Fibroblast of skin of left biceps (primary cell): ENCODE measurements at regions not wholly inside any gene's neighbourhood (a gene's known extent, or its start where the extent isn't known, plus 50 kb on each side); places are given as distances from the start of the nearest gene placed in this dataset.

Experiments
- DNase-seq, 2 experiments: peaks; one replicate each; pipeline ENCODE4 v3.0.0-alpha.2; 2013; ENCODE audit warnings: low read depth in 2 of 2

GRCh38 chr3:162007722-162008121, 511.1 kb downstream of the OTOL1 start:
- DNase-seq: peak; percentile 15 to 26

DNA sequence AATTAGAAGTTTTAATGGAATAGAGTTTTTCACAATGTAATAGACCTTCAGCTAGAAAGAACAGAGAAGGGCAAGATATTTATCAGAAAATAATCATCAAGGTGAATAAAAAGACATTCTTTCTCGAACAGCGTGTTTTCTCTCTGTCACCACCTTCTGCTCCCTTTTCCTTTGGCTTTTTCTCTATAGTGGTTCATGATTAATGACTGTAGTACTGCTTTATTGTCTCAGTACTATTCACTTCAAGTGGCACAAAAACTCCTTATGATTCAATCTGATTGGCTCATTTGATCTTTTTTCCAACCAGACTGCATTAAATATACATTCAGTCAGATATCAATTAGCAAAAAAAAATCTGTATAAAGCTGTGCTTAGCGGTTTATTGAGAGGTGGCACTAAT, 516.0 kb downstream of the OTOL1 start:
- no peak for DNase-seq

- no peak for DNase-seq
Measured at GRCh38 chr3:162014284-162014683, 517.7 kb downstream of the OTOL1 start.

- no peak for DNase-seq
Measured at GRCh38 chr3:162015856-162016255, 519.2 kb downstream of the OTOL1 start.

- no peak for DNase-seq
Measured at GRCh38 chr3:162019817-162020216, 523.2 kb downstream of the OTOL1 start.

DNA sequence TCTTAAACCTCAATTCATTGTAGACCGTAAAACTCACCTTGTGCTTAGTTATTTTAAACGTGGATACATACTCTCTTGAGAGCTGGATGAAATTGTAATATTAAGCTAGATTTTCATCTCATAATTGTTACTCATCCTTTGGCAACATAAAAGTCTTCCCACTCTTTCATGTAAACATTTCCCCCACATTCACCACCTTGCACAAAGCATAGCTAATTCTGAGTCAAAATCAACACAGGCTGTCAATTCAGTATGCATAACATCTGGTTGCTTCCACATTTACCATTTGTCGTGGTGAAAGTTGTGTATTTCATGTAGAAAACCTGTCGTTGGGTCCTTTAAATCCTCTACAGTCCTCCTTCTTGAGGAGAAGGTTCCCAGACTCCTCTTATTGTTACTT, 524.6 kb downstream of the OTOL1 start:
- DNase-seq: no peak

GRCh38 chr3:162022911-162023310, 526.3 kb downstream of the OTOL1 start:
- DNase-seq: no peak

DNA sequence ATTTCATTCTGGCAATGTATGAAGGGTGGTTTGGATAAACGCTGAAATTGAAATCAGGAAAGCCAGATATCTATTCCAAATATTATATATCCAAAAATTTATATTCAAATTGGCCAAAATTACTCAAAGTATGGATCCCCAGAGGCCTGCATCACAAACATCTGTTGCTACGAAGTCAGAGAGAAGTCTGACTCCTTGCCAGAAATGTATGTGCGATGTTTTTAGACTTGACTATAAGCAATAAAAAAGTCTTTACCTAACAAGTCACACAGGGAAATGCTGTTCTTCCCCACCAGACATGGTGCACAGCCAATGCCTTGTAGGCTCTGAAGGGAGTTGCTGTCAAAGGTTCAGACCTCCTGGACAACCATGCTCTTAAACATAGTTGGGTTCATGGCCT, 533.1 kb downstream of the OTOL1 start:
- no peak for DNase-seq

- peak; percentile 37 to 53 for DNase-seq
Measured at GRCh38 chr3:162034368-162034767, 537.8 kb downstream of the OTOL1 start.

DNA sequence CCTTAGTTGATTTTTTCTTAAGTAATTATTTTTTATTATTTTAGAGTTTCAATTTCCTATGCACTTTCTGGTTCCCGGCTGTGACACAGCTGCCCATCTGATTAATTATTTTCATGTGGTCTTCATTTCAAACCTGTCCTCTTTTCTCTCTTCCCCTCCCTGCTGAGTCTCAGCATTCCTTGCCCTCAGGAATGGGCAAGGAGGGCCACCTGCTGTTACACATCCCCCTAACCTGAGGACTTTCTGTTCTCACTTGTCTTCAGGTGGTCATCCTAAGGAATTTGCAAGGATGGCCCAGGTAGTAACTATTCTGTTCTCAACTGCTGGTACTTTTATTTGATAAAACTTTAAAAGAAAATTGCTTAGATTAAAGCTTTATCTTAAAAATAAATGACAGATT, 545.0 kb downstream of the OTOL1 start:
- DNase-seq: no peak

DNA sequence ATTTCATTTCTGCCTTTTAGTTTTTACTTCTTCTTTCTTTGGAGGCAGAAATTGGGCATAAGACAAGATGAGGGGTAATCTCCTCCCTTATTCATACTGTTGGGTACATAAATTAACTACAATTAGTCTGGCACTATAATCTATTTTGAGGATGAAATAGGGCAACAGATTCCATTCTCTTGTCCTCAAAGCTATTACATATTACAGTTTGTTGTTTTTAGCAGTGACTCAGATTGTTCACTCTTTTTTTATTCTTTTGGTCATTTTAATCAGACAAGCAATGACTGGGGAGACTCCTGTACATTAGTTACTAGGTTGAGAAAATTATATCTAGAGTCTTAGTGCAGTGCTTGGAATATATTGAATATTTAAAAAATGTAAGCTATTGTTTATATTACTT, 556.0 kb downstream of the OTOL1 start:
- no peak for DNase-seq

GRCh38 chr3:162072656-162073164, 576.1 kb downstream of the OTOL1 start:
- DNase-seq: no peak

DNA sequence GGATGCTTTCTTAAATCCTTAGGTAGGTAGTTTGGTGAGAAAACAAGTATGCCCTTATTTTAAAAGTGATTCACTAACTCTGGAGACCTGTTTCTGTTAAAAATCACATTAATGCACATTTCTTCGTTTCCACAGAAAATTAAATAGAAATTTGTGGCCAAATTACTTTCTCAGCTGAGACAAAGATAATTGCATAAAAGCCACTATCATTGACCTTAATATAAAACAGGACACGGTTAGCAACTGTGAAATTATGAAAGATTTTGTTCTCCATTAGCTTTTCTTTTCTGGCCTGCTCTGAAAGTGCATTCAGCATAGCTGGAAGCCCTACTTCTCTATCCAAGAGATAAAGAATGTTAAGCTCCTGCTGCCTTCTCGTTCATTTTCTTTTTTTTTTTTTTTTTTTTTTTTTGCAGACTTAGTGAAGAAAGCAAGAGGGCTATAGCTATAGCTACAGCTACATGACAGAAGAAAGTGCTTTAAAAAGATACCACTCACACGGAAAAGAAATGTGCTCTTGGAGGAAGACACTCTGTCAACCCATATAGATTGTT, 576.9 kb downstream of the OTOL1 start:
- no peak for DNase-seq

- DNase-seq: no peak
Measured at GRCh38 chr3:162077108-162077507, 580.5 kb downstream of the OTOL1 start.

DNA sequence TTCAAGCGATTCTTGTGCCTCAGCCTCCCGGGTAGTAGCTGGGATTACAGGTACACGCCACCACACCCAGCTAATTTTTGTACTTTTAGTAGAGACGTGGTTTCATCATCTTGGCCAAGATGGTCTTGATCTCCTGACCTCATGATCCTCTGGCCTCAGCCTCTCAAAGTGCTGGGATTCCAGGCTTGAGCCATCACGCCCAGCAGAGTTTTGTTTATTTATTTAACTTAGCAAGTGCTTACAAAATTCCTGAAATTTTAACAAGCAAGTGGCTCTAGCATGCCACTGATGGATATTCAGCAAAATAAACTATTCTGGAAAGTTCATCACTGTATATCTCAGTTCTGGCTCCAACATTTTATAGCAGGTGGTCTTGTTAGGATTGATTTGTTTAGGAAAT, 585.9 kb downstream of the OTOL1 start:
- no peak for DNase-seq

- DNase-seq: no peak
Measured at GRCh38 chr3:162087361-162087760, 590.8 kb downstream of the OTOL1 start.

- DNase-seq: no peak
Measured at GRCh38 chr3:162092751-162093150, 596.1 kb downstream of the OTOL1 start.

DNA sequence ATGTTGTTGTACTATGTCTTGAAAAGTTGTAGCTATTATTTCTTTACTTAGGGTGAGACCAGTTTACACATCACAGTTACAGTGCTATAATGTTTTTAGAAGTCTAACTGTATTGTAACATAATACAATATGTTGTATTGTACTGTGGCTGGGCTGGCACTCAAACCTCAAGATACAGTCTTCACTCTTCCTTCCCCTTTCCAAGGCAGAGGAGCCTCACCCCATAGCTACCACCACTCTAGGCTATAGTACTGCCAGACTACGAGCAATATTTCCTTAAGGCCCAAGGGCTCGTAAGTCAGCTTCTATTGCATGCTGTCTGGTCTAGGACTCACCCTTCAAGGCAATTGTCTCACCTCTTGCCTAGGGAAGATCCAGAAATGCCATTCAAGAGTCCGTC, 597.7 kb downstream of the OTOL1 start:
- DNase-seq: no peak

DNA sequence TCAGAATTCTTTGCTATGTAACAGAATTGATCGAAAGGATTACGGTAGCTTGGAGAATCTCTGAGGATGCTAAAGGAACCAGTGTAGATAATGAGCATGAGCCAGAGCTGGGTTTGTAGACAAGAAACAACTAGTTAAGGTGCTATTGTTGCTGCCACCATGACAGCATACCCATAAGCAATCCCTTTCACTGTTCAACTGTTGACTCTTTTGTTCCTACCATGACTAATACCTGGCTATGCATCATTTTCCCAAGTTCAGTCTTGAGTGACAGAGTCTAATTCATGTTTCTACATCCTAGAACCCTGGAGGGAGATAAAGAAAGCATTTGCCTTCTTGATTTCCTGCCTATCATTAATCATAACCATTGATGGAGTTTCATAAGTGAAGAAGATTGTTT, 600.3 kb downstream of the OTOL1 start:
- DNase-seq: no peak

DNA sequence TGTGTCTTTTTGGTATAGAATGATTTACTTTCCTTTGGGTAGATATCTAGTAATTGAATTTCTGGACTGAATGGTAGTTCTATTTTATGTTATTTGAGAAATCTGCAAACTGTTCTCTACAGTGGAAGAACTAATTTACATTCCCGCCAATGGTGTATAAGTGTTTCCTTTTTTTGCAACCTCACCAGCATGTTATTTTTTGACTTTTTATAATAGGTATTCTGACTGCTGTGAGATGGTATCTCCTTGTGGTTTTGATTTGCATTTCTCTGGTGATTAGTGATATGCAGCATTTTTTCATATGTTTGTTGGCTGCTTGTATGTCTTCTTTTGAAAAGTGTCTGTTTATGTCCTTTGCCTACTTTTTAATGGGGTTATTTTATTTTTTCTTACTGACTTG, 607.2 kb downstream of the OTOL1 start:
- no peak for DNase-seq

DNA sequence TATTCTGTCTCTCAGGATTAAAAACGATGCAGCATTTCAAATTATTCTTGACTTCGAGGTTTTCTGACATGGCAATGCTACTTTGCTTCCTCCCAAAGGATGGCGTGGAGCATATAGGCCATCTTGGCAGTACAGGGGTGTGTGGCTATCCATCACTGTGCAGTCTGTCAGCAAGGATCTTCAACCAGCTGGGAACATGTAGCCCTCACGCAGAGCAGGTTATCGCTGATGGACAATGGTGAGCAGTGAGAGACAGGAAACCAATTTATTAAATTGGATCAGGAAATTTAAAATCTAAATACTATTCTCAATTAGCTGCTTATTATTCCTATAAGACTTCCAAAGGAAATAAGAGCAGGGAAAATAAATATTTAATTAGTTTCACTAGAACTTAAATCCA, 615.3 kb downstream of the OTOL1 start:
- DNase-seq: no peak

GRCh38 chr3:162112719-162113118, 616.1 kb downstream of the OTOL1 start:
- no peak for DNase-seq

DNA sequence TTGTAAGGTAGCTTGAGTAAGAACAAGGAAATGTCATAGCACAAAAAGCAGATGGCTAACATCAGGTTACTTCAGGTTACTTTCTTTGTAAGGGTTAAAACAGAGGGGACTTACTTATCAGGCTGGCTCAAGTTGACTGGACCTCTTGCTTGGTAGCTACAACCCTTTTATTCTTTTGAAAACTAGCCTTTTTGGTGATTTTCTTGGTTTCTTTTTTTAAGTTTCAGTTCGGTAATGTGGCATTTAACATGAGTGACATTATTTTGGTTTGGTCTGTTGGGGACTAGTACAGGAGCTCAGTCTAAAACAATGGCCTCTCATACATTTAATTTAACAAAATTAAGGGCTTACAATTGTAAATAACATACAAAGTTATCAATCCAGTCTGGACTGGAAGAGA, 621.4 kb downstream of the OTOL1 start:
- no peak for DNase-seq

DNA sequence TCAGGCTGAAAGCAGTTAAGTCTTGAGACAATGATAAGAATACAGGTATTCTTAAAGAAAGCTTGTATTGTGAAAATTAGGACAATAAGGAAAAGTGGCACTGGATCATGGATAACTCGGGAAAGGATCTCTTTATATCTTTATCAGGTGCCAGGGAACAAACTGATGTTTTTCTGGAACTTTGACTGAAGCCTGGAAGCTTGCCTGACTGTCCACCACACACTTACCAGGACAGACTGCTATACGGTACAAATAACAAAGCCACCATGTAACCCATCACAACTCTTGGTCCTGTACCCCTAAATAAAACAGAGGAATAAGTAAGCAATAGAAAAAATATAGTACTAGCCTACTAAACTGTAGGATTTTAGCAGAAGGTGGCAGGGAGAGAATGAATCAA, 623.0 kb downstream of the OTOL1 start:
- DNase-seq: no peak
